ENCODE measurements at regions not wholly inside any gene's neighbourhood (a gene's known extent, or its start where the extent isn't known, plus 50 kb on each side); places are given as distances from the start of the nearest gene placed in this dataset.
A peak's percentile ranks its signal among the peaks of the same experiment; 100 is the strongest.

DNA sequence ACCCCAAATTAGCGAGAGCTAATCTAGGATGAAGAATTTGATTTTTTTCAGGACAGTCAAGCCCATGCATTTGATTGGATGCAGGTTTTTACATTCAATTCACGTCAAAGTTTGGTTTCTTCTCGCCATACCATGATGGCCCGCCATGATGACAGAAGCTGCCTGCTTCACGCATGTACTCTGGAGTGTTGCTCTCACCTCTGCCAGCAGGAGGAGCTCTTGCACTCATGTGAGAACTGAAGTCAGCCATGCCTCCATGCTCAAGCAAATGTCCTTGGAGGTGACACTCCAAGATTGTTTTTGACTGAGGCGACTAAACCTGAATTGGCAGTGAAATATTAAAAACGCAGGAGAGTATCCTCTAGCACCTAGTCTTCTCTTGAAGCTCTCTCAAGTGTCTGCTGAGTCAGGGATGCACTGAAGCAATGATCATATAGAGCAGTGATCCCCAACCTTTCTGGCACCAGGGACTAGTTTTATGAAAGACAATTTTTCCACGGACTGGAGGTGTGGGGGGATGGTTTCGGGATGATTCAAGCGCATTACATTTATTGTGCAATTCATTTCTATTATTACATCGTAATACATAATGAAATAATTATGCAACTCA, 120.9 kb downstream of the SAMMSON start:
- peak; percentile 40 for DNase-seq (ENCODE audit: extremely low spot score, insufficient read length, low read depth)
- peak; percentile 89 for FAIRE-seq

- FAIRE-seq (no peak), DNase-seq (ENCODE audit: extremely low spot score, insufficient read length, low read depth) (no peak)
Observed at GRCh38 chr3:70127192-70127591, 127.7 kb downstream of the SAMMSON start.

DNA sequence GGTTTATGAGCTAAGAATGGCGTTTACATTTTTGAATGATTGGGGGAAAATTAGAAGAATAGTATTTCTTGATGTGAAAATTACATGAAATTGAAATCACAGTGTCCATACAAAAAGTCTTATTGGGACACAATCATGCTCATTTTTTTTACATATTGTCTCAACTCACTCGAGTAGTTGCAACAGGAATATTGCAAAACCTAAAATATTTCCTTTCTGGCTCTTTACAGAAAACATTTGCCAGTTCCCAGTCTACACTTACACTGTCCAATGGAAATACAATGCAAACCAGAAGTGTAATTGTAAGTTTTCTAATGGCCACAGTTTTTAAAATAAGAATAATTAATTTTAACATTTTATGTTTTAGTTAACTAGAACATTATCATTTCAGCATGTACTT, 137.8 kb downstream of the SAMMSON start:
- FAIRE-seq (no peak), DNase-seq (ENCODE audit: extremely low spot score, insufficient read length, low read depth) (no peak)

DNA sequence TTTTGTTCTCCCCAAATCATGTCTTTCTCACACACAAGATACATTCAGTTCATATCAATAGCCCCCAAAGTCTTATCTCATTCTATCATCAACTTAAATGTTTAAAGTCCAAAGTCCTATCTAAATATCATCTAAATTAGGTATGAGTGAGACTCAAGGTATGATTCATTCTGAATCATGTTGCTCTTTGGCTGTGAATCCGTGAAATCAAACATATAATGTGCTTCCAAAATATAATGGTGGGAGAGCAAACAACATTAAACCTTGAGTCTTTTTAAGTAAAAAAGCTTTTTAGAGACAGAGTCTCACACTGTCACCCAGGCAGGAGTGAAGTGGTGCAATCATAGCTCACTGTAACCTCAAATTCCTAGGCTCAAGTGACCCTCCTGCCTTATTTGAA, 139.1 kb downstream of the SAMMSON start:
- DNase-seq (ENCODE audit: extremely low spot score, insufficient read length, low read depth) (no peak), FAIRE-seq (no peak)
